Transverse colon (tissue), 4 donors: ENCODE measurements at regions not wholly inside any gene's neighbourhood (a gene's known extent, or its start where the extent isn't known, plus 50 kb on each side); places are given as distances from the start of the nearest gene placed in this dataset.

Source experiments
- DNase-seq: peaks from one replicate; pipeline ENCODE4 v3.0.0-alpha.2; 2019
- H3K27ac ChIP-seq, 4 donors: fragments of 200-600 bp; sonication (generic); 2 replicates each; pipeline ENCODE4 v1.5.1; 2016 to 2018; ENCODE audit warnings: inconsistent platforms in 4 of 4
- H3K27me3 ChIP-seq: fragments of 200-600 bp; sonication (generic); 2 replicates; pipeline ENCODE4 v1.5.1; 2017; ENCODE audit warnings: inconsistent platforms
- H3K36me3 ChIP-seq, 4 donors: fragments of 200-600 bp; sonication (generic); 2 replicates each; pipeline ENCODE4 v1.5.1; 2017 to 2019; ENCODE audit warnings: inconsistent platforms in 4 of 4
- H3K4me1 ChIP-seq, 4 donors: fragments of 200-600 bp; sonication (generic); 2 replicates each; pipeline ENCODE4 v1.5.1; 2017 to 2020; ENCODE audit warnings: inconsistent platforms in 4 of 4
- H3K4me3 ChIP-seq, 4 donors: fragments of 200-600 bp; sonication (generic); 1 replicate in 1 of 4; 2 replicates in 3 of 4; pipeline versions ENCODE4 v1.5.1 to v1.6.1; 2017 to 2019; ENCODE audit warnings: inconsistent platforms in 4 of 4
- H3K9me3 ChIP-seq, 2 donors: fragments of 200-600 bp; sonication (generic); 2 replicates each; pipeline ENCODE4 v1.5.1; 2017 to 2019; ENCODE audit warnings: inconsistent platforms in 2 of 2
- EP300 ChIP-seq: sonication (generic); formaldehyde crosslinking; IDR thresholded peaks from one replicate; pipeline ENCODE4 v1.6.1; 2017; ENCODE audit warnings: antibody characterized with exemption, low read depth
- POLR2A ChIP-seq: fragments of 450-650 bp; IDR thresholded peaks from one replicate; pipeline ENCODE4 v1.6.1; 2016; ENCODE audit warnings: antibody characterized with exemption, mild to moderate bottlenecking, moderate library complexity
- POLR2AphosphoS5 ChIP-seq, 3 donors: sonication (generic); formaldehyde crosslinking; IDR thresholded peaks; one replicate each; pipeline ENCODE4 v1.6.1; 2016; ENCODE audit warnings: antibody characterized with exemption in 3 of 3
- WGBS, 2 donors: methylation state at CpG; one replicate each; pipeline ENCODE4 v1.1.5; 2018; ENCODE audit warnings: low coverage in 1 of 2; 5-methylcytosine and 5-hydroxymethylcytosine counted together
- in situ Hi-C, 4 donors: fragments of 200-750 bp; cut with MboI; loops; one replicate each; pipeline versions ENCODE4 v1.15.0 to v1.15.1; 2017; ENCODE audit warnings: low sequenced_read_pairs in 3 of 4, low pct_ligation_motif_present in 1 of 4, low pct_unique_long_range_greater_than_20kb in 1 of 4
- intact Hi-C: fragments of 100-400 bp; cut with DNase I; formaldehyde crosslinking; loops from one replicate; pipeline ENCODE4 v1.15.1; 2023; ENCODE audit warnings: low total_unique reads
- TF ChIP-seq, protein P1 (sequence below), 5 experiments: fragments of 200-600 bp in 3 of 5; fragments of 450-650 bp in 2 of 5; sonication (generic) in 3 of 5; IDR thresholded peaks; 1 replicate in 2 of 5; 2 replicates in 3 of 5; pipeline ENCODE4 v1.5.1; 2016 to 2017; ENCODE audit warnings: antibody characterized with exemption in 5 of 5, inconsistent platforms in 3 of 5, mild to moderate bottlenecking in 2 of 5, moderate library complexity in 1 of 5

DNA sequence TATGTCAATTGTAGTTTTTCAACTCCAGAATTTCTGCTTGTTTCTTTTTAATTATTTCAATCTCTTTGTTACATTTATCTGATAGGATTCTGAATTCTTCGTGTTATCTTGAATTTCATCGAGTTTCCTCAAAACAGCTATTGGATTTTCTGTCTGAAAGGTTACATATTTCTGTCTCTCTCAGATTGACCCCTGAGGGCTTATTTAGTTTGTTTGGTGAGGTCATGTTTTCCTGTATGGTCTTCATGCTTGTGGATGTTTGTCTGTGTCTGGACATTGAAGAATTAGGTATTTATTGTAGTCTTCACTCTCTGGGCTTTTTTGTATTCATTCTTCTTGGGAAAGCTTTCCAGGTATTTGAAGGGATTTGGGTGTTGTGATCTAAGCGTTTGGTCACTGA, 85.6 kb downstream of the SNAPC1 start:
- TF ChIP-seq EP300 (no peak), POLR2AphosphoS5 (IDR thresholded peaks at IDR 0.05) (no peak), POLR2A (no peak)
- TF ChIP-seq, protein P1, sequence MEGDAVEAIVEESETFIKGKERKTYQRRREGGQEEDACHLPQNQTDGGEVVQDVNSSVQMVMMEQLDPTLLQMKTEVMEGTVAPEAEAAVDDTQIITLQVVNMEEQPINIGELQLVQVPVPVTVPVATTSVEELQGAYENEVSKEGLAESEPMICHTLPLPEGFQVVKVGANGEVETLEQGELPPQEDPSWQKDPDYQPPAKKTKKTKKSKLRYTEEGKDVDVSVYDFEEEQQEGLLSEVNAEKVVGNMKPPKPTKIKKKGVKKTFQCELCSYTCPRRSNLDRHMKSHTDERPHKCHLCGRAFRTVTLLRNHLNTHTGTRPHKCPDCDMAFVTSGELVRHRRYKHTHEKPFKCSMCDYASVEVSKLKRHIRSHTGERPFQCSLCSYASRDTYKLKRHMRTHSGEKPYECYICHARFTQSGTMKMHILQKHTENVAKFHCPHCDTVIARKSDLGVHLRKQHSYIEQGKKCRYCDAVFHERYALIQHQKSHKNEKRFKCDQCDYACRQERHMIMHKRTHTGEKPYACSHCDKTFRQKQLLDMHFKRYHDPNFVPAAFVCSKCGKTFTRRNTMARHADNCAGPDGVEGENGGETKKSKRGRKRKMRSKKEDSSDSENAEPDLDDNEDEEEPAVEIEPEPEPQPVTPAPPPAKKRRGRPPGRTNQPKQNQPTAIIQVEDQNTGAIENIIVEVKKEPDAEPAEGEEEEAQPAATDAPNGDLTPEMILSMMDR (IDR thresholded peaks at IDR 0.05): no peak
- intact Hi-C loops: no loop called here
- 83 to 91% methylated on average over 3 of the region's 3 CpGs for WGBS, 2 donors
- no peaks in the 10 kb centered on the region for H3K36me3 ChIP-seq
- no peak overlapping the region for H3K4me3 ChIP-seq
- DNase-seq: no peak
- H3K27ac ChIP-seq: no peak overlapping the region
- H3K27me3 ChIP-seq: peaks cover 5% of the 10 kb centered on the region
- no peaks in the 10 kb centered on the region for H3K4me1 ChIP-seq
- in situ Hi-C loops: loop anchor here in 1 of 4 donors (25.0 kb wide), 1 partner anchor 561 kb away; the partner anchor contains the start of gene TMEM30B
- peaks cover 0 to 7% of the 10 kb centered on the region in 2 donors for H3K9me3 ChIP-seq

DNA sequence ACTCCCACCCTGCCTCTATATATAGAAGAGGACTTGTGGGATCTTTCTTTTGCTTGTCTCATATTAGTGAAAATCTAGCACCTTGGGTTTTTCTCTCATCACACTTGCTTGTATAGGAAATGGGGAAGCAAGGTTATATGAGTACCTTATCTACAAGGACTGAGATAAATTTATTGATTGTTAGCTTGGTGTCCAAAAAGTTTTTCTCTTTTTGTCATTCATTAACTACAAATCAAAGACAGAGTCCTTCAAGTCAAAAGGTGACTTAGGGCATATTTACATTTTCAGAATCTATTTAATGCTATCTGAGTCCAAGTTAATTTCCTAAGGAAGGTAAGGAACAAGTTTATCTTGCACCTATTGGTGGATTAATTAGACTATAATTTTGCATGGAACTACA, 92.7 kb downstream of the SNAPC1 start:
- no peak for TF ChIP-seq EP300
- TF ChIP-seq, protein P1 (IDR thresholded peaks at IDR 0.05): no peak
- TF ChIP-seq POLR2A: no peak
- no peak for TF ChIP-seq POLR2AphosphoS5 (IDR thresholded peaks at IDR 0.05)
- in situ Hi-C loops (no loop called here), intact Hi-C loops (no loop called here)
- no peaks in the 10 kb centered on the region for H3K4me1 ChIP-seq
- DNase-seq: no peak
- no peak overlapping the region for H3K4me3 ChIP-seq
- no peaks in the 10 kb centered on the region for H3K36me3 ChIP-seq
- H3K27ac ChIP-seq: no peak overlapping the region
- no peaks in the 10 kb centered on the region for H3K9me3 ChIP-seq
- no peaks in the 10 kb centered on the region for H3K27me3 ChIP-seq

DNA sequence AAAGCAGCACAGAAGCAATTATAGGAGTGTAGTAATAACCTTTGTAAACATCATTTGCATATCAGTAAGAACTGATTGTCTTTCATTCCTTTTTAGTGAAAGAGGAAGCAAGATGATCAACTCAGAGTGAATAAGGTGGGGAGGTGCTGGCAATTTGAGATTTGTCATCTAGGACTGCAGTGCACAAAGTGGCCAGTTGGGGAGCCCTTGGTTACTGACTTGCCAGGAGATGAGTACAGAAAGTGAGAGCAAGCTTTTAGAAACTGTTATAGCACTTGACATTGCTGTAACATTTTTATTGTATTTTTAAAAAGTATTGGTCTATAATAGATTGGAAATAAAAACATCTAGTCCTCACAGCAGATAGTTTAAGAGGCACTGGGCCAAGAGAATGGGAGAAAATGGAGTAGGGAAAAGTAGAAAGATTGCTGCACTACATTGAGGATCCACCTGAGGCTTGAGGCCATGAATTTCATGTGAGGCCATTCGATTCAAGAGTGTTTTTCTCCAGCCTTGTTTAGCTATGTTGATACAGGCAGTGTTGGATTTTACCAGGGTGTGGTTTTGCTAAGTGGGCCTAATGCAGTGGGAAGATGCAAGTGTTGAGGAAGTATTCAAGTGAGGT, 98.2 kb downstream of the SNAPC1 start:
- no peaks in the 10 kb centered on the region for H3K36me3 ChIP-seq

DNA sequence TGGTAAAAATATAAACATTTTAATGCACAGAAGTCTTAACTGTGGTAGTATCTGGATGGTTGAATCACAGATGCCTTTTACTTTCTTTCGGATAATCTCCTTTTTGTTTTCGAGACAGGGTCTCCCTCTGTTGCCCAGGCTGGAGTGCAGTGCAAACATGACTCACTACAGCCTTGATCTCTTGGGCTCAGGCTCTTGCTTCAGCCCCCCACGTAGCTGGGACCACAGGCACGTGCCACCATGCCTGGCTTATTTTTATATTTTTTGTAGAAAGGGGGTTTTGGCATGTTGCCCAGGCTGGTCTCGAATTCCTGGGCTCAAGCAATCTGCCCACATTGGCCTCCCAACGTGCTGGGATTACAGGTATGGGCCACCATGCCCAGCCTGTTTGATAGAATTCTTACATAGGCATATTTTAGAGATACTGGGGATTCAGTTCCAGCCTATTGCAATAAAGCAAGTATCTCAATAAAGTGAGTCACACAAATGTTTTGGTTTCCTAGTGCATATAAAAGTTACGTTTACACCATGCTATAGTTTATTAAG, 99.2 kb downstream of the SNAPC1 start:
- H3K4me3 ChIP-seq: no peak overlapping the region
- H3K9me3 ChIP-seq: no peaks in the 10 kb centered on the region
- no peak for DNase-seq
- H3K27me3 ChIP-seq: no peaks in the 10 kb centered on the region
- no peaks in the 10 kb centered on the region for H3K36me3 ChIP-seq
- 70 to 77% methylated on average over 5 to 7 of the region's 7 CpGs for whole genome bisulfite sequencing, 2 donors
- TF ChIP-seq, protein P1 (IDR thresholded peaks at IDR 0.05): no peak
- no peak for TF ChIP-seq EP300
- no peak for TF ChIP-seq POLR2A
- TF ChIP-seq POLR2AphosphoS5 (IDR thresholded peaks at IDR 0.05): no peak
- in situ Hi-C loops (no loop called here), intact Hi-C loops (no loop called here)
- H3K27ac ChIP-seq: no peak overlapping the region
- H3K4me1 ChIP-seq: no peaks in the 10 kb centered on the region

More for the DNA sequence above, 98.2 kb downstream of the SNAPC1 start:
- WGBS, 2 donors: 57% methylated on average over 1 of the region's 1 CpG; no CpG with 5 or more reads in 1 of the 2 donors
- in situ Hi-C loops (no loop called here), intact Hi-C loops (no loop called here)
- Histone ChIP-seq H3K9me3 (no peaks in the 10 kb centered on the region), H3K4me1 (no peaks in the 10 kb centered on the region), H3K27me3 (no peaks in the 10 kb centered on the region), H3K27ac (no peak overlapping the region), H3K4me3 (no peak overlapping the region)
- DNase-seq: peak; percentile 52
- TF ChIP-seq, protein P1 (IDR thresholded peaks at IDR 0.05): peak; percentile 56 to 71 (median 60)
- TF ChIP-seq POLR2AphosphoS5 (IDR thresholded peaks at IDR 0.05): no peak
